GM19467 (cell line): ENCODE measurements at regions not wholly inside any gene's neighbourhood (a gene's known extent, or its start where the extent isn't known, plus 50 kb on each side); places are given as distances from the start of the nearest gene placed in this dataset.
"Not testable (repeated sequence)": the region's sequence is repeated elsewhere in the genome, so short reads cannot be mapped to it uniquely, and the experiment has no call there.

Source experiments
- ATAC-seq: cut with Tn5 transposase; IDR thresholded peaks from one replicate; pipeline ENCODE4 v1.9.1; 2021; ENCODE audit warnings: mild to moderate bottlenecking, moderate library complexity; ENCODE audit not compliant: unreplicated experiment

DNA sequence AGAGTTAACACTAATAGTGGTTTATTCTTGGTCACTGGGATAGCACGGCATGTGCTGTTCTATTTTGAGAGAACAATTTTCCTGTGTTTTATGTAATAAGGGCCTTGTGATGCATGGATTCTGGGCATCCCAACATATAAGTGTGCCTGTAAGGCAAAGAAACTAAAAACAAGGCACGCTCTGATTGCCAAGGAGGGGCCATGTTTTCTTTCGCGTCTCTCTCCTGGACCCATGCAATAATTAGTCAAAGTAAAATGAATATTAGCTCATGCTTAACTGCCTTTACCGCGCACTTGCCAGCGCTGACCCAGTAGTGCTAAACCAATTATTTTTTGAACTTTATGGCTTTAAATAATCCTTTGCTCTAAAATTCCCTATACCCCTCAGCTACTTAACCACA is 140.9 kb downstream of the PSAT1 start:
- no peak for ATAC-seq

DNA sequence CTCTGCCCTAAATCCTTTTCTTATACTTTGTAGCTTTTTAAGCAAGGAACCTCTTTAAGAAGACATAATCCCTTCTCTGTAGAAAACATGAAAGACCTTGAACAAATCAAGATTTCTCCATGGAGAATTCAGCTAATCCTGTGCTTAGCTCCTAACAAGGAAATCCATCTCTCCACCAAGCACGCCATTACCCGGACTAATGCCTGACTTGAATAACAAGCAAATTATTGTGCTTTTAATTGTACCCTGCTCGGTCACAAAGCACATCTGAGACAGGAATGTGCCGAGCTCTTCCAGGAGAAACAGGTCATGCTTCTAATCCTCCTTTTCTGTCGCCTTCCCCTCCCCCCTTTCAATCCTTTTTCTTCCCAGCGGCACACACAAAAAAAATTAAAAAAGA is 141.3 kb downstream of the PSAT1 start:
- no peak for ATAC-seq

DNA sequence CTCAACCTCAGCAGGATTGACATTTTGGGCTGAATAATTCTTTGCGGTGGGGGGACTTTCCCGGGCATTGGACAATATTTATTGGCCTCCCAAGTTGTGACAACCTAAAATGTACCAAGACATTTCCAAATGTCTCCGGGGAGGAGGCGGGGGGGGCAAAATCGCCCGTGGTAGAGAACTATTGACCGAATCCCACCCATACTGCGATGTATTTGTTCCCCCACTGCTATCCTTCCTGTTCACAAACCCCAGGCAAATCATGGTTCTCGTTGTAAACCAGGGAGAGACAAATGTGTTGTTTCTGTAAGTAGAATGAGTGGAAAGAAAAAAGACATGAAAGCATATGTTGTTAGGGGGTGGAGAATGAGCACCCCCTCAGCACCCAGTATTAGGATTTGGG is 141.9 kb downstream of the PSAT1 start:
- no peak for ATAC-seq

DNA sequence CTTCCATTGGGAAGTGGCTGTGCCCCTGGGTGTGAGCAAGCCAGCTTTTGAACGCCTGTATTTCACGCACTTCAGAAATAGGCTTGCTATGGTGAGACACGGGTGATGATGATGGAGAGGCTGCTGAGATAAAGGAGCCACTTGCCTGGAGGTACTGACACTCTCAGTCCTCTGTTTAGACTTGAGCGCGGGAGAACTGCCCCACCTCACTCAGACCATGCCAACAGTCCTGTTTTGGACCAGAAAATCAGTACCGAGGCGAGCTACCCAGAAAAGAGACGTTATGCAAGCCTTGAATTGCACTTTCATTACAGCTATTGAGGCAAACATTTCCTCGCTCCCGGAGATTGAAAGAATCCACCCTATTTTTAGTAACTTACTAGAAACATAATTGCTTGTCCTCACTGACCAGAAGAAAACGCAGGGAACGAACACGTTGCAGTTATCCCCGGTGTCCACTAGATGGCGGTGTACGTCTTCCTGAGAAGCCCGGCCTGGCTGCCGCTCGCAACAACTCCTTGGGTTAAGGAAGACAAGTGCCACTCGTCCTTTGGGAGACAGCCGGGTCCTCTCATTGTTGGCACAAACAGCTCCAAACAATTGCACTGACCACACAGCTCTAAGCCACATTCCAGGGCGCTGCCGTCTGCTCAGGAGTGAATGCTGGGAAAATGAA is 142.4 kb downstream of the PSAT1 start:
- ATAC-seq = peak; percentile 90

DNA sequence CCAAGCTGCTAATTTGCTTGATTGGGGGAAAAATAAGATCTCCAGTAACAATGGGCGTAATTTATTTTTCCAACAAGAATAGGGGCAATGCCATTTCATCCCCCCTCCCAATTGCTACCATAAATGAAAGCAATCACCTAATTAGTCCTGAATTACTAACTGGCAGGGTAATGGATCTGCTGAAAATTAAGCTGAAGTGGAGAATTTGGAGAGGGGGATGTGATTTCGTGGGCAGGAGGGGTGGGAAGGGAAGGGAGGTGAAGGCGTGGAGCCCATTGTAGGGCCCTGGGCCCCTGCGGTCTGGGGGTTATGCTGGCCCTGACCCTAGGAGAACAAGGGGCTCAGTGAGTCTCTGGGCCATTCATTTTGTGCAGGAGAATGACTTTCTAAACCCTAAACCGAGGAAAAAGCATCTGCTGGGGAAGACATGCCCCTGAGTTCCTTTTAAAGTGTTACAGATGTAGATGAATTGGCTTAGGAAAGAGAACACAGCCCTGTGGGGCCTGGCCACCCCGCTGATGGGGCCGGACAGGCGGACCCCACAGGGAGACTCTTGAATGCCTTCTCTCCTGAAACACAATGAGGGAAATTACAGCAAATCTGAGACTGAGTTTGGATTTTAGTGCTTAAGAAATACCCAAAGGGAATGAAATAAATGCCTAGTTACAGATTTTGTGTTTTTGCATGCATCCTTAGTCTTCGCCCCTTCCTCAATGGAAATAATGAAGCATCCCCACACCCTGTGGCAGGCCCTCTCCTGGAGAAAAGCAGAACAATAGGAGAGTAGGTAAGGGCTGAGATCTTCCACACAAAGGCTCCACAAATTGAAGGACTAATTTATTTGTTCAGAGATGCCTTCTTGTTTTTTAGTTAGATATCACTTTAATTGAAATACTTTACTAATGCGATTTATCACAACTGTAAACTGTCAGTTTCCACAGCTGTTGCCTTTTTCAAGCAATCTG is 143.2 kb downstream of the PSAT1 start:
- ATAC-seq = no peak

DNA sequence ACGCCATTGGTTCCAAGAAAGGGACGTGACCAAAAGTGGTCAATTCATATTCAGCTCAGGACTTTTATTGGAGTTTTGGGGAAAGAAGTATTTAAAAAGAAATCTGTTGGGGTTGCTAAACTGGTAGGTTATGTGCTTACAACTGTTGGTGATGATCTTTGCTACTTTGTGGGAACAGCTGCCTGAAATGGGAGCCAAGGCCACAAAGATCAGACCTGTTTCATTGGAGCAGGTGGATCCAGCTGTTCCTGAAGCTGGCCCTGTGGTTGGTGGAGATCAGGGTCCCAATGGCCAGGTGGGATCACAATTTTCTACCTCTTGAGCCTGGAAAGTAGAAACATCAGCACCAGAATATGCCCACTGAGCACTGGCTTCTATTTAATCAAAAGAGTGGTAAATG is 144.5 kb downstream of the PSAT1 start:
- ATAC-seq = no peak

DNA sequence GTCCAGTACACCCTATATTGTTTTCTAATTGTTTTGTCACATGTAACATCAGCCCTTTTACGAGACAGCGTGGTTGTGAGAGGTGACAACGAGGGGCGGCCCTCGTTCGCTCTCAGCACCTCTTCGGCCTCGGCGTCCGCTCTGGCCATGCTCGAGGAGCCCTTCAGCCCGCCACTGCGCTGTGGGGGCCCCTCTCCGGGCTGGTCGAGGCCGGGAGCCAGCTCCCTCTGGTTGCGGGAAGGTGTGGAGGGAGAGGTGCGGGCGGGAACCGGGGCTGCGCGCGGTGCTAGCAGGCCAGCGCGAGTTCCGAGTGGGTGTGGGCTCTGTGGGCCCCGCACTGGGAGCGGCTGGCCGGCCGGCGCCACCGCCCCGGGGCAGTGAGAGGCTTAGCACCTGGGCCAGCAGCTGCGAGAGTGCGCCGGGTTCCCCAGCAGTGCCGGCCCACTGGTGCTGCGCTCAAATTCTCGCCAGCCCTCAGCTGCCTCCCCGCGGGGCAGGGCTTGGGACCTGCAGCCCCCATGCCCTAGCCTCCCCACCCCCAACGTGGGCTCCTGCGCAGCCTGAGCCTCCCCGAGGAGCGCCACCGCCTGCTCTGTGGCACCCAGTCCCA is 145.0 kb downstream of the PSAT1 start:
- ATAC-seq = no peak

DNA sequence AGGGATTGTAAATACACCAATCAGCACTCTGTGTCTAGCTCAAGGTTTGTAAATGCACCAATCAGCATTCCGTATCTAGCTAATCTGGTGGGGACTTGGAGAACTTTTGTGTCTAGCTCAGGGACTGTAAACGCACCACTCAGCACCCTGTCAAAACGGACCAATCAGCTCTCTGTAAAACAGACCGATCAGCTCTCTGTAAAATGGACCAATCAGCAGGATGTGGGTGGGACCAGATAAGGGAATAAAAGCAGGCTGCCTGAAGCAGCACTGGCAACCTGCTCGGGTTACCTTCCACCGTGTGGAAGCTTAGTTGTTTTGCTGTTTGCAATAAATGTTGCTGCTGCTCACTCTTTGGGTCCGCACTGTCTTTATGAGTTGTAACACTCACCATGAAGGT is 145.7 kb downstream of the PSAT1 start:
- ATAC-seq = not testable (repeated sequence)

DNA sequence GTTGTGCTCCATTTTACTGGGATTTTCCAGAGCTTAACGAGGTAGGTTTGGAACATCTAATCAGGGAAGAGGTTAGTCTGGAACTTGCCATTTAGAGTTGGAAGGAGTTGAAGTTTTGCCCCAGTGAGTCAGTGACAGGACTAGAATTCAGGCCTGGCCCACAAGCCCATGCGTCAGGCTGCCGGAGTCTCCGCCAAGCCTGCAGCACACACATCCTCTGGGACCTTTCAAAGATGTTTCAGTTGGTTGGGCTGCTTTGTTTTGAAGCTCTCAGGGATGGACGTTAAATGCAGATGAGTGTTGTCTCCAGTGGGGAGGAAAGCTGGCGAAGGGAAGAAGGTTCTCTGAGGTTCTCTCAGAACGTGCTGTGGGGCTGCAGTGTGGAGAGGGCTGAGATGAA is 147.0 kb downstream of the PSAT1 start:
- ATAC-seq = no peak

DNA sequence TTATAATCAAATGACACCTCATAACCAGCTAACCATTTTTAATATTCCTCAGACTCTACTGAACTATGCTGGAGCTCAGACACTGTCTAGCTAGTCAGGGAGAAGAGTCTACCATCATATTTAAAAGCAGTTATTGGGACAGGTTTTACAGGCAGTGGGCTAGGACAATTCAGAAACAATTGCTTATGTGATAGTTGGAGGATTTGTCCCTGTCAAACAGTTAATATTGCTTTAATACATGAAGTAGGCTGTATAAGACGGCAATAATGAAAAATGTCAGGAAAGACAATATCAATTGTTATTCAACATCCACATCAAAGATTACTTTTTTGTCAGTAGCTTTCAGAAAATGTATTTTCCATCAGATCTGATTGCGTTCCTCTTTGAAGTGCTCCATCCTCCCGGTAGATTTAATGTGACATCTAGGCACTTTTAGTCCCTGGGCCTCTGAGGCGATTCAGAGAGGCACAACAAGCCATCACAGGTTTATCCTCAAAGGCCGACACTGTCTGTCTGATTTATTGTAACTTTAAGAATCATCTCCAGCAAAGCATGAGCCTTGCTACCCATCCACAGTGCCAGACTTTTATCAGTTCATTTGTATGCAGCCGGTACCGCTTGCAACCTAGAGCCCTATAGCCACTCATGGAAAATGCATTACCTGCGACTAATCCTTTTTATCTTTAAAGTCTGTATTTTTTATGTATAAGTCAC is 152.2 kb downstream of the PSAT1 start:
- no peak for ATAC-seq

DNA sequence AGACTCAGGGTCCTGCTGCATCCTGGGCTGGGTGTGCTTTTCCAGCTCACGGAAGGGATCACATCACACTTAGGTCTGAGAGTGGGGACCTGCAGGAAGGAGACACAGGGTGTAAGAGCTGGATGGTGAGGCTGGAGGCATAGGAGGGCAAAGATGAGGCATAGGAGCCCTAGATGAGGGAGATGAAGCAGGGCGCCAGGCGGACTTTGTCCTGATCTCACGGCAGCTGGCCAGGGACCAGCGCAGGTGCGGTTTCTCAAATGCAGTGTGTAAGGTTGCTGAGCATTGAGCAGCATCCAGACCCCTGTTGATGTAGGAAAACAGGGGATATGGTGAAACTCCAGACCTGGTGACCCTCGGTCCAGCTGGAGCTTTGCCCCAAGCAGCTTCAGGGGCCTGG is 156.5 kb downstream of the PSAT1 start:
- ATAC-seq = no peak

DNA sequence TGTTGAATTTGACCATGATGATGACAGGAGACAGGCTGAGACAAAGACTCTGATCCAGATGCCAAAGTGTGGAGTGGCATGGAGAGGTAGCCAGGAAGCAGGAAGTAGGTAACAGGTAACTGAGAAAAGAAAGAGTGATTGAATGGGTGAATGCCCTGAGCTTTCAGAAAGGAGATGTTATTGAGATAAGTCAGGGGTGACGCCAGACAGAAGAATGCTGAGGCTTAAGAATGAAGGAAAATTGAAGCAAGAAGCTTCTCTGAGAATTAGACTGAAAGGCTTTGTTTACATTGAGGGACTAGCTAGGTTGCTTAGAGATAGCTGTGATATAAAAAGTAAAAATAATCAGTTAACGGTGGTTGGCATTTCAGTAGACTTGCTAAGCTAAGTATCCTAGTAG is 165.7 kb downstream of the PSAT1 start:
- ATAC-seq = no peak

DNA sequence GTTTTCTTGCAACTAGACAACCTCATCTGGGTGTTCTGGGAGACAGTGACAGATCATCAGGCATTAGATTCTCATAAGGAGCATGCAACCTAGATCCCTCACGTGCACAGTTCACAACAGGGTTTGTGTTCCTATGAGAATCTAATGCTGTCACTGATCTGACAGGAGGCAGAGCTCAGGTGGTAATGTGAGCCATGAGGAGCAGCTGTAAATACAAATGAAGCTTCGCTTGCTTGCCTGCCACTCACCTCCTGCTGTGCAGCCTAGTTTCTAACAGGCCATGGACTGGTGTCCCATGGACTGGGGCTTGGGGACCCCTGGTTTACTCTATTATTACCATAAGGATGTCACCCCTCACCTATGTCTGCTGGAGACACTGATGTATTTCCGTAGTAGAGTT is 166.8 kb downstream of the PSAT1 start:
- no peak for ATAC-seq

DNA sequence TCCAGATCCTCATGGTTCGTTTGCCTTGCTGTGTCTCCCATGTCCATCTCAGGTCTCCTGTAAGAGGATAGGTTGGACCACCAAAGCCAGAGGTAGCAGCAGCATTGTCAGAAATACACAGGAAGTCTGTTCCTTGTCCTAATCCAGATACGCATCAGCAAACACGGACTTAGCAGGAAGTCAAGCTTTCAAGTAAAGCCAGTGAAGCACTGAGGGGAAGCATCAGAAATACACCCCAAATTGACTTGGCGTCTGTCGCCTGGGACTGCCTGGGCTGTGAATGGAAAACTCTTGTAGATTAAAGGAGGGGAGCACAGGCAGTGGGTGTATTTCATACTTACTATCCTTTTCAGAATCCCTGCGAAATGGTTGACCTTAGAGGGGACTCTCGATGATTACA is 171.3 kb downstream of the PSAT1 start:
- no peak for ATAC-seq

DNA sequence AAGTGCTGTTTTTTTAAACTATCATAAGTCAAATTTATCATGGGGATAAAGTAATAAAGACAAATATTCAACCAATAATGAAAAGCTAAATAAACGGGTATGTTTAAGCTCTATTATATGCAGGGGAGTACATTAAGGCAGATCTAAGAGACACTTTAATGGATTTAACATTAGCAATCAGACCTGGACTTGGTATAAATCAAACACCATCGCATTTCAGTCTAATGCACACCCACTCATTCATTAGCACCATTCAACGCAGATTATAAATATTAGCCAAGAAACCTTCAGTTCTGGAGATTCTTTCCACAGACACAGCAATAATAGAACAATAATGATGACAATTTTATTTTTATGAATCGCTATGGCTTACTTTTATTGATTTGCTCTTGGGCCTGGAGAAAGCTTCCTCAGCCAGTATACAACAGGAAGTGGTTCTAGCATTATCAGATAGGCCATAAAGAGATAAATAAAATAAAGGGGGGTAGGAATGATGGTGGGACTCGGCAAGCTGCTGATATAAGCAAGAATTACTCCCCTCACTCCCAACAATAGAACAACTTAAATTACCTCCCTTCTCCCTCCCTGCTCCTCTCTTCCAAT is 172.2 kb downstream of the PSAT1 start:
- ATAC-seq = no peak

DNA sequence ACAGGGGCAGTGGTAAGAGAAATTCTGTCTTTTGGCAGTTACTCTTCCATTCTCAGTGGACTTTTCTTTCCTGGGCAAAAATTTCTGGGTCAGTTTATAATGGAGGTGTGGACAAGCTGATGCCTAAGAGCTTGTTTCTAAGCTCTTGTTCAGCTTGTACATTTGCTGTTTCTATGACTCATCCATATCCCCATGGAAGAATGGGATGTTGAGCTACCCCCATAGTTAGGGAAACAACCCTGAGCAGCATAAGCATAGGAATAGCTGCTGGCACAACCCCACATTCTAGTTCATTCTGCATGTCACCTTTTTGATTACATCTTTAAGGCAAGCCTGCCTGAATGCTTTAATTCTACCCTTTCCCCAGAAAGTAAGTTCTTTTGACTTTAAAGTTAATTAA is 173.3 kb downstream of the PSAT1 start:
- no peak for ATAC-seq

DNA sequence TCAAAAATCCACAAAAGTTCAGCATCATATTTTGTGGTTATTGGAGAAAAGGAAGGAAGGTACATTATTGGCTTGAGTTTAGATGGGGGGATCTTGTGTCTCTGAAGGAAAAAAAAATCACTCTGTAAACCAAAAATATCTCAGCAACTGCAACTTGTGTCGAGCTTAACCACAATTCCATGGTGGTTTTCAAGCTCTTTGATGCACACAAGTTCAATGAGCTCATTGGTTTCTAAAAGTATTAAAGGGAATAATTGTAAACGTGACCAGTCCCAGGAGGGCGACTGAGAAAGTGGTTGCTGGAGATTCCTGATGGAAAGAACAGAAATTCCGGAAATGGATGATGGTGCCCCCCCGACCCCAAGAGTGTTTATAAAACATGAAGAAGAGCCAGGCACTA is 173.8 kb downstream of the PSAT1 start:
- ATAC-seq = no peak

DNA sequence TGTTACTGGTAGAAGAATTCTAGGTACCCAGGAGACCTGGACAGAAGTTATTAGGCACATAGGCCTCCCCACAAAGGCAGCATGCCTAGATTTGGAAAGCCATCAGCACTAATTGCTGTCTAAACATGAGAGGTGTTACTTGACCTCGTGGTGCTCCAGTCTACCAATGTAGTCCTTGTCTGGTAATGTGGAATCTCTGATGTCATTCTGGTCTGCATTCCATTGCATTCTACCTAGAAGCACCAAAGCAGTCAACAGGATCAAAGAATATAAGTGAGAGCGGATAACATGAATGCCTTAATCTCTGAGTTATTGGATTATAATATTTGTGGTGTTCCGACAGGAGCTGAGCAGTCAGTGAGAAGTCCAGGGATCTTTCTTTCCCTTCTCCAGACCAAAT is 175.2 kb downstream of the PSAT1 start:
- no peak for ATAC-seq

DNA sequence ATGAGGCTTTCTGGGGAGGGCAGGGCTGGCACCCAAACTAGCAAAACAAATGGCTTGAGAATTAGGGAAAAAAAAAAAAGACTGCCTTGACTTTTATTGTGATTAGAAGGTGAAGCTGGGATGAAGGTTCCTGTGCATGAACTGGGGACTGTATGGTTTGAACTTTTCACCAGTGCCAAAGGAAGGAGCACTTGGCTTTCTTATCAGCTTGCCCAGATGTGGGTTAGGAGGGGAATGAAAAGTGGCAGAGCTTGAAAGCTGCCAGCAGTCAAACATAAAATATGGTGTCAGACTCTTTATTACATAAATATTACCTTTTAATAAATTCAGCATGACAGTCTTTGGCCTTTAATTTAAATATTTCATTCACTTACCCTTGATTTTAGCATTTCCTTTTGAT is 182.5 kb downstream of the PSAT1 start:
- ATAC-seq = no peak

DNA sequence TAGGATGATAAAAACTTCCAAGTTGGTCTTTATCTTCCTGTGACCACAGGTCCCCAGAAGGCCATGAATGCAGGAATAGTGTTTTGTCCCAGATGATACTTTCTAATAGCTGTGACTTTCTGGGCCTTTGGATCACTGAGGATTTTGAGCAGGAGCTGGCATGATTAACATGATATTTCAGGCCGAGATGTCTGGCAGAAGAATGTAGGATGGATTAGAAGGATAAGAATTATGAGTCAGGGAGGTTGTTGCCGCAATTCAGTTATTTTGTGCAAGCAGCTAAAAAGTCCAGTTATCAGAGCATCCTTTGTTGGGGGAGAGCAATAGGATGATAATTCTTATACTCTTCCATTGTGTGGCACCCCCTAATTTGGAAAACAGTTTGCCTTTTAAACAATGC is 189.7 kb downstream of the PSAT1 start:
- ATAC-seq = no peak

DNA sequence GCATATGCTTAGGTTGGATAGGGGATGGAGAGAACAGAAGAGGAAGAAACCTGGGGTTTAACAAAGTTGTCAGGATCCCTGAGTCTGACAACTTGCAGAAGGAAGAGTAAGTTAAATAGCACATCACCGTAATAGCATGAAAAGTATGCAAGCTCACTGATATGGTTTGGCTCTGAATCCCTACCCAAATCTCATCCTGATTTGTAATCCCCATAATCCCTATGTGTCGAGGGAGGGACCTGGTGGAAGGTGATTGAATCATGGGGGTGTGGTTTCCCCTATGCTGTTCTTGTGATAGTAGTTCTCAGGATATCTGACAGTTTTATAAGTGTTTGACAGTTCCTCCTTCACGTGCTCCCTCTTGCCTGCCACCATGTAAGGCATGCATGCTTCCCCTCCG is 193.3 kb downstream of the PSAT1 start:
- ATAC-seq = no peak
